ENCODE measurements at regions not wholly inside any gene's neighbourhood (a gene's known extent, or its start where the extent isn't known, plus 50 kb on each side); places are given as distances from the start of the nearest gene placed in this dataset.

- no peak for DNase-seq
Measured at GRCh38 chr1:232893481-232894313, 56.7 kb upstream of the NTPCR start.

- no peak for DNase-seq
Measured at GRCh38 chr1:232894436-232894835, 56.0 kb upstream of the NTPCR start.

- DNase-seq, result no peak
Measured at GRCh38 chr1:232897949-232898465, 52.4 kb upstream of the NTPCR start.

GRCh38 chr1:232899268-232899667 is 51.1 kb upstream of the NTPCR start:
- peak; percentile 32 to 39 for DNase-seq

GRCh38 chr1:232899839-232900238 is 50.6 kb upstream of the NTPCR start:
- no peak for DNase-seq

Measured in SHP77 (cell line).